Omental fat pad (tissue), 3 donors: ENCODE measurements at regions not wholly inside any gene's neighbourhood (a gene's known extent, or its start where the extent isn't known, plus 50 kb on each side); places are given as distances from the start of the nearest gene placed in this dataset.

ENCODE experiments used
- ATAC-seq: fragments of 150-250 bp; one replicate; pipeline ENCODE4 v1.9.1; 2016; ENCODE audit warnings: mild to moderate bottlenecking, moderate library complexity; ENCODE audit not compliant: low FRiP score
- DNase-seq: peaks from one replicate; pipeline ENCODE4 v3.0.0-alpha.2; 2019; ENCODE audit warnings: low spot score
- CTCF ChIP-seq, 3 donors: fragments of 450-650 bp; IDR thresholded peaks; one replicate each; pipeline ENCODE4 v1.5.1; 2016 to 2017; ENCODE audit warnings: antibody characterized with exemption in 3 of 3, mild to moderate bottlenecking in 3 of 3, moderate library complexity in 2 of 3

- no peak for TF ChIP-seq CTCF (IDR thresholded peaks at IDR 0.05)
- no peak for ATAC-seq
- DNase-seq: no peak
Measured at GRCh38 chr15:47437491-47437890, 279.8 kb upstream of the SEMA6D start.

- TF ChIP-seq CTCF (IDR thresholded peaks at IDR 0.05): no peak
- ATAC-seq (no peak), DNase-seq (no peak)
Measured at GRCh38 chr15:47439146-47440111, 277.9 kb upstream of the SEMA6D start.

- no peak for ATAC-seq
- DNase-seq: no peak
- TF ChIP-seq CTCF (IDR thresholded peaks at IDR 0.05): no peak
Measured at GRCh38 chr15:47442371-47442770, 274.9 kb upstream of the SEMA6D start.

- no peak for DNase-seq
- TF ChIP-seq CTCF (IDR thresholded peaks at IDR 0.05): no peak
- ATAC-seq: no peak
Measured at GRCh38 chr15:47443839-47444238, 273.5 kb upstream of the SEMA6D start.

- no peak for ATAC-seq
- no peak for TF ChIP-seq CTCF (IDR thresholded peaks at IDR 0.05)
- DNase-seq: no peak
Measured at GRCh38 chr15:47445723-47446392, 271.4 kb upstream of the SEMA6D start.

- ATAC-seq (no peak), DNase-seq (no peak)
- TF ChIP-seq CTCF (IDR thresholded peaks at IDR 0.05): no peak
Measured at GRCh38 chr15:47460795-47461573, 256.3 kb upstream of the SEMA6D start.
